ENCODE measurements at regions not wholly inside any gene's neighbourhood (a gene's known extent, or its start where the extent isn't known, plus 50 kb on each side); places are given as distances from the start of the nearest gene placed in this dataset.

DNA sequence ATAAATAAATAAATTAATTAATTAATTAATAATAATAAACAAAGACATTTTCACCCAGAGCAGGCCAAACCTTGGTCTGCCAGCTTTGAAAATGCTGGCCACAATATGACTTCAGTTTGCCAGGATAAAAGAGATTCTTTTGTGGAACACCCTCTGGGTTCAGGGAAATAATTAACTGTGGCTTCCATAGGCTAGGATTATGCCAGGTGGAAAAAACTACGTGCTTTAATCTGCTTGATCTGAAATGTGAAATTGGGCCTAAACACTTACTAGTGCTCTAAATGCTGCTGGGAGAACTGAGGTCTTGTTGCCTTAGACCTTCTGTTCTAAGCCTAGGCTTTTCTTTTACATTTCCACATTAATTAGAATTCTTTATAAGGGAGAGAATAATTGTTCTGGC is 650.0 kb downstream of the DIAPH3 start:
- no peak for ATAC-seq

DNA sequence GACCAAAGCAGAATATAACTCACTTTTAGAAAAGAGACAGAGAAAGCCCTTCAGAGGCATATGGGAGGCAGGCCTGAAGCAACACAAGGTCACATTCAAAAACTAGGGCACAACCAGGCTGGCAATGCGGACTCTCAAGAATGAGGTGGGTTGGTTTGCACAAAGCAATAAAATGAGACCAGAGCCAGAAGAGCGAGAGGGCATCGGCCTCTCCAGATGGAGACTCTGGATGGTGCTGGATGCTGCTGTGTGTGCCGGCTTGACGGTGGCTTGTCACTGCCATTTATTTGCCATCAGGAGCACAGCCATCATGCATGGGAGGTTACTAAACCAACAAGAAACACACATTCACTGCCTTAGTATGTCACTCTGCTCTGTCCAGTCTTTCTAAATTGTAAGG is 649.4 kb downstream of the DIAPH3 start:
- ATAC-seq = no peak

DNA sequence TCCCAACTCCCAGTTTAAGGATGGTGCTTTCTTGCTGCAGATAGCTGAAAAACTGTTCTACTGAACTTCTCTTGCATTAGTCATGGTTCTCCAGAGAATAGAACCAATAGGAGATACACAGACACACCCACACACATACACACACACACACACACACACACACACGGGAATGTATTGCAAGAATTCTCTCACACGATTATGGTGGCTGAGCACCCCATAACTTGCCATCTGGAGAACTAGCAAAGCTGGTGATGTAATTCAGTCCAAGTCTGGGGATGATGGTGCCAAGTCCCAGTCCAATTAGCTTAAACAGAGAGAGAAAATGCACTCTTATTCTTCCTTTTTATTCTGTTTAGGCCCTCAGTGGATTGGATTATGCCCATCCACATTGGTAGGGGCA is 643.9 kb downstream of the DIAPH3 start:
- no peak for ATAC-seq

DNA sequence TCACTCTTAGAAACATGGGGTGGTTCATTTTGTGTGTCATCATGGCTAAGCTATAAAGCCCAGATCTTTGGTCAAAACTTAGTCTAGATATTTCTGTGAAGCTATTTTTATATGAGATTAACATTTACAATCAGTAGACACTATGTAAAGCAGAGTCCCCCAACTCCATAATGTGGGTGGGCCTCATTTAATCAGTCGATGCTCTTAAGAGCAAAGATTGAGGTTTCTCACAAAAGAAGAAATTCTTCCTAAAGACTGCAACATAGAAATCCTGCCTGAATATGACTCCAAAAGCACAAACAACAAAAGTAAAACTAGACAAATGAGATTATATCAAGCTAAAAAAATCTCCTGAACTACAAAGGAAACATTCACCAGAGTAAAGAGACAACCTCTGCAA is 642.2 kb downstream of the DIAPH3 start:
- ATAC-seq = no peak

GRCh38 chr13:59522652-59523051 is 641.1 kb downstream of the DIAPH3 start:
- no peak for ATAC-seq

DNA sequence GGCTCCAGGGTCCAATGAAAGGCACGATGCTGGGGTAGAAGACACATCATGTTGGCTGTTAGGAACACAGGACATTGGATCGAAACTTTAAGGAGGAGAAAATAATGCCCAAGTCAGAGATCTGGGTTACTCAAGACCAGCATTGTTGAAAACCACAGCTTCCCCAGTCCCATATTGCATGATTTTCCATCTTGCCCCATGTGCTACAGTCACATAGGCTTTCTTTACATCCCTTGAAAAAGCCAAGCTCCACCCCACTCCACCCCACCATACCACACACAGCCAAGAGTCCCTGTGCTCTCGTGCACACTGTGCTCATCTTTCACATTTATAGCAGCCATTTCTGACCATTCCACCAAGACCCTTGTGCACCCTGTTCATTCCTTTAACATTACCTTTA is 636.2 kb downstream of the DIAPH3 start:
- ATAC-seq = no peak

DNA sequence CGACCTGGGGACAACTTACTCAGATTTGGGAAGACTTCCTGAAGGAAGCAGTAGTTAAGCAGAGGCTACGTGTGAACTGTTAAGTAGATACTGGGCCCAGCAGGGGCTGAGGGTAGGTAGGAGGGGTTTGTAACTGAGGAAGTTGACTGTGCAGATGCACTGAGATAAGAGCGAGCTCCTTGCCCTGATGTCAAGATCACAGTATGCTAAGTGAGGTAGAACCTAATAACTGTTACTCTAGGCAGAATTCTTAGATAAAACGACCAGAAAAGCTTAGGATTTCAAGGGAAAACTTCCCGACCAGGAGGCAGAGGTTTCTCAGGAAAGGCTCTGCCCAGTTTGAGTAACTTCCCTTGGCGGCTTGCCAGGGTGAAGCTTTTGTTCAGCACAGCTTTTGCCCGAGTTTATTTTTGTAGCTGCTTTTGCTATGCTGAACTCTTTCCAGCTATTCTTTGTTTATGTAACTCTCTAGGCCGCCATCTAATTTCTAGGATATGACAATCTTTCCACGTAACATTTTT is 632.1 kb downstream of the DIAPH3 start:
- ATAC-seq = peak; percentile 60

- ATAC-seq = no peak
Measured at GRCh38 chr13:59532405-59532804, 631.3 kb downstream of the DIAPH3 start.

GRCh38 chr13:59533561-59534555 is 629.9 kb downstream of the DIAPH3 start:
- ATAC-seq = no peak

- ATAC-seq = no peak
Measured at GRCh38 chr13:59534806-59535205, 628.9 kb downstream of the DIAPH3 start.

- ATAC-seq = no peak
Measured at GRCh38 chr13:59537500-59537899, 626.2 kb downstream of the DIAPH3 start.

DNA sequence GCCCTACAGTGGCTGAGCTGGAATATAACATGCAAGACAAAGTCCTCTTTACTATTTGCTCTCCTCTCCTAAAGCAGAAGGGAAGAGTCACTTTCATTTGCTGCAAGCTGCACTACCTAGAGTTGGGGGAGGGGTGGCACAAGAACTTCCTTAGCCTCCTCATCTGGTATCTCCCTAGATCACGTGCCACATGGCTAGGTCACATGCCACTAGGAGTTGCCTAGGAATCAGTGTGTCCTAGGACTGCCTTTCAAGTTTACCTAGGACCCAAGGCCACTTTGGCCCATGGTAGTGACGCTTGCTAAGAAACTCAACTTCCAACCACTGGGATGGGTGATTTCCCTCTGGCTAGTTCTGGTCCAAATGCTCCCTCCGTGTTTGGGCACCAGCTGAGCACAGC is 625.2 kb downstream of the DIAPH3 start:
- ATAC-seq = no peak

- no peak for ATAC-seq
Measured at GRCh38 chr13:59542303-59542702, 621.4 kb downstream of the DIAPH3 start.

DNA sequence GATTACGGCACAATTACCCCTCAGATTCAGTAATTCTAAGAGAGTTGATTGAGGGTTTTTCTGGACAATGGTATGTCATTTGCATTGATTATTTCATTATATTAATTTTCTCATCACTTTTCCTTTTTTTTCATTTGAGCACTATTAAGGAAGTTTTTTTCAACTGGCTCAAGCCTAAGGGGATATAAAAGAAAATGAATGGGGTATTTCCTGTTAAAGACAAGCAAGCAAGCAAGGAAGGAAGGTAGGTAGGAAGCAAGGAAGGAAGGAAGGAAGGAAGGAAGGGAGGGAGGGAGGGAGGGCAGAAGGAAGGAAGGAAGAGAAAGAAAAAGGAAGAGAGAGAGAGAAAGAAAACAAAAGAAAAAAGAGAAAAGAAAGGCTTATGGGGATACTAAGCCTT is 620.3 kb downstream of the DIAPH3 start:
- no peak for ATAC-seq

DNA sequence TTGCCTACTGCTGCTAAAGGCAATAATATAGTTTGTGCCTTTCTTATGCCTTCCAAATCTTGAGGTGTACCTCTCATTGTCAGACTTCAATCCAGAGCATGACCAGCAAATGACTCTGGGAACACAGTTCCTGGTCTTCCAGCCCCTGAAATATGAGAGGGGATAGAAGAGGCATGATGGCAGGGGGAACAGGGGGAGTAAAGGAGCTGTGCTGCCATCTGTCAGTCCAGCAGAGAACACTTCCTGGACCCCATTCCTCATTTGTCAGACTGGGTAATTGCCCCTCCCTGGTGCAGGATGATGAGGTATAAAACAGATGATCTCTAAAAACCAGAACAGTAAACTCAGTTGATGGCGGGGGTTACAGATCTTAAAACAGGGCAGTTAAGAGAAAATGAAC is 618.7 kb downstream of the DIAPH3 start:
- ATAC-seq = no peak

DNA sequence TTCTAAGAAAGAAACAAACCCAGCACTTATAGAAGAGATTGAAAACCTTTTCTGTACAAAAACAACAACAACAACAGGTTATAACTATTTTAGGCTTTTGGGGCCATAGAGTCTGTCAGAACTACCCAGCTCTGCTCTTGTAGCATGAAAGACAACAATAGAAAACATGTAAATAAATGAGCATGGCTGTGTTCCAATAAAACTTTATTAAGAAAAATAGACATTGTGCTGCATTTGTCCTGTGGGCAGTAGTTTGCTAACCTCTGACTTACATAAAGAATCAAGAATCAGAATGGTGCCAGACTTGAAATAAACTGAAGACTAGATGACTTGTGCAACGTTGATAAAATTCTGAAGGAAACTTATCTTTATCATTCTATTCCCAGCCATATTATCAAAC is 617.5 kb downstream of the DIAPH3 start:
- ATAC-seq = no peak

GRCh38 chr13:59547950-59548349 is 615.8 kb downstream of the DIAPH3 start:
- no peak for ATAC-seq

DNA sequence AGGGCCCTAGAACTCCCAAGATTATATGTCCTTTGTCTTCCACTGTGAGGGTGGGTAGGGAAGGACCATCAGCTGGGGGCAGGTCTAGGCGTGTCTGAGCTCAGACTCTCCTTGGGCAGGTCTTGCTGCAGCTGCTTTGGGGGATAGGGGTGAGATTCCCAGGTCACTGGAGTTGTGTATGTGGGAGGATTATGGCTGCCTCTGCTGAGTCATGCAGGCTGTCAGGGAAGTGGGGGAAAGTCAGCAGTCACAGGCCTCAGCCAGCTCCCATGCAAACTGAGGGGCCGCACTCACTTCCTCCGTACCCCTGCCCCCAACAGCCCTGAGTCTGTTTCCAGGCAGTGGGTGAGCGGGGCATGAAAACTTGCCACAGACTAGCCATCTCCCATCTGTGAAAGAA is 600.8 kb downstream of the DIAPH3 start:
- ATAC-seq = no peak

GRCh38 chr13:59566561-59566960 is 597.2 kb downstream of the DIAPH3 start:
- ATAC-seq = no peak

GRCh38 chr13:59568306-59568705 is 595.4 kb downstream of the DIAPH3 start:
- no peak for ATAC-seq

GRCh38 chr13:59570204-59570603 is 593.5 kb downstream of the DIAPH3 start:
- ATAC-seq = no peak

DNA sequence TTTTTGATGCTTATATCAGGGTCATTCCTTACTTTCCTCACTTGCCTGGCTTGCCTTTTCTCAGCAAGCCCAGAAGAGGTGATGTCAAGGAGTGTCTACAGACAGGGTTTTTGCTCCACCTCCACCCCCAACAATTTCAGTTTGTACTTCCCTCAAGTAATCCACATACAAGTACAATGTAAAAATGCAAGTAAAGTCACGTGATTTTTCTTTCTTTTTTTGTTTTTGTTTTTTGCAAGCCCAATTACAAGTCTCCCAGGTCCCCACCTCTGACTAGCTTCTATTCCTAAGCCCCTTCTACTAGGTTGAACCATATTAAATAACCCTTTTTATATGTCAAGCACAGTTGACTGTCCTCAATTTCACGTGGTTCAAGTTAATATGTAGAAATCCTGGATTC is 579.6 kb downstream of the DIAPH3 start:
- no peak for ATAC-seq

DNA sequence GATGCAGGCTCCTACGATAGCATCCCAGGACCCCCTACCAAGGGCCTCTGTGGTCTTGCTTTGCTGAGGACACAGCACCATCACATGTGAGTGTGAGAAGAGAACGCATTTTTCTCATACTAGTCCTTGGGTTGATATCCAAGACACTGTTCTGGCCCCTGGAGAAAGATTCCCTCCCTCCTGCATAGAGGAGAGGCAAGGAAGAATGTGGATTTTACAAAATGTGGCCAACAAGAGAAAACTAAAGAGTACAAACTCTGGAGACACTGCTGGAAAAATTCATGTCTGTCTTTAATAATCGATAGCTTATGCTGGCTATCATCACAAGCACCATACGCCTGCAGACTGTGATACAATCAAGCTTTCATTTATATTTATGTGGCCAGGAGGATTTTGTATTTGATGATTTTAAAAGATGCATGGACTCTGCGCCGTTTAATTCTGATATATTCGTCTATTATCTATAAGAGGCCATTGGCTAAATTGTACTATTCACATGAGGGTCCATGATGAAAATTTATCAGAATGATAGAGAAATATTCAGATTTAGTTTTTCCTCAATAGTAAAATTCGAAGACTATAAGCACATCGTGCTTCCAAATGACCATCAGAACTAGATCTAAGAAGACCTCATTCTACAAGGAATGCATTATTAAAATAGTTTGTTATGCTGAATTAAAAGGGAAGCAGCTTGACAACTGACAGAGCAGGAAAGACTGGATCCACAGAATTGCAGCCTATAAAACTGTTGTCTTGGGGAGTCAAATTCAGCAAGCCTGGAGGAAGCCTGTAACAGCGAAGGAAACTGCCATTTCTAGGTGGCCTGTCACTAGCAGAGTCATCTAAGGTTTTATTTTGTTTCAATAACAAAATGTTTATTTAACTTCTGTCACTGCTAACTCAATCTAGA is 578.7 kb downstream of the DIAPH3 start:
- no peak for ATAC-seq
